CD4-positive, alpha-beta T cell treated with Interleukin-10 for 1 hour (primary cell): ENCODE measurements at regions not wholly inside any gene's neighbourhood (a gene's known extent, or its start where the extent isn't known, plus 50 kb on each side); places are given as distances from the start of the nearest gene placed in this dataset.
A peak's percentile ranks its signal among the peaks of the same experiment; 100 is the strongest.
"Not testable (repeated sequence)": the region's sequence is repeated elsewhere in the genome, so short reads cannot be mapped to it uniquely, and the experiment has no call there.

ENCODE experiments used
- DNase-seq: peaks from one replicate; pipeline ENCODE4 v3.0.0-alpha.2; 2020

- DNase-seq: peak; percentile 13
Observed at GRCh38 chr1:38608202-38608864, 251.2 kb downstream of the RRAGC start.

GRCh38 chr1:38607526-38607925, 252.0 kb downstream of the RRAGC start:
- DNase-seq: no peak

- DNase-seq: no peak
Observed at GRCh38 chr1:38605063-38605462, 254.5 kb downstream of the RRAGC start.

DNA sequence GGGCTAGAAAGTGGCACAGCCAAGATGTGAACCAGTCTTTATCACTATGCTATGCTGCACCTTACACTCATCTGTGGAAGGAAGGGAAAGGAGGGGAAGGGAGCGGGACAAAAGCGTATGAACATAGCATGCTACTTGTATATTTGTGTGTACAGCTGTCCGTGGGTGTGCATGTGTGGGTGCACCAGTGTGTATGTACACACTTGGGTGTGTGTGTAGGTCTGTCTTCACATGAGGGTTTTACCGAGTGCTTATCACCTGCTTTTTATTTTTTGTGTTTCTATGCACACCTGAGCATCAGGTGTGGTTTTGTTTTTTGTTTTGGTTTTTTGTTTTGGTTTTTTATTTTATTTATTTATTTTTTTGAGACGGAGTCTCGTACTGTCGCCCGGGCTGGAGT, 255.7 kb downstream of the RRAGC start:
- no peak for DNase-seq

- DNase-seq: no peak
Observed at GRCh38 chr1:38600905-38601304, 258.7 kb downstream of the RRAGC start.

DNA sequence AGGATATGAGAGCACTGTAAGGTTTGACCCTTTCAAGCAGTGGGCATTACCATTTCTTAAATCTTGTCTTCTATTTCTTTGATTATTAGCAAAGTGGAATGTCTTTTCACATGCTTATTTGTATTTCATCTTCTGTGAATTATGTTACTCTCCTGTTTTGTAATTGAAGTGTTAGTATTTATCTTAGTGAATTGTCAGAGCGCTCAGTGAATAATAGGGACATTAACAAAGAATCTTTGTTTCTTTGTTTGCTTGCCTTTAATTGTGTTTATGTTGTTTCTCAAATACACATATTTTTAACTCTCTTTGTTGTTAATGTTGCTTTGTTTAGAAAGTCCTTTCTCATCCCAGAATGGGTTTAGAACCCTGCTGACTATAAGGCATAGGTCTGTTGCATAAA, 259.3 kb downstream of the RRAGC start:
- no peak for DNase-seq

DNA sequence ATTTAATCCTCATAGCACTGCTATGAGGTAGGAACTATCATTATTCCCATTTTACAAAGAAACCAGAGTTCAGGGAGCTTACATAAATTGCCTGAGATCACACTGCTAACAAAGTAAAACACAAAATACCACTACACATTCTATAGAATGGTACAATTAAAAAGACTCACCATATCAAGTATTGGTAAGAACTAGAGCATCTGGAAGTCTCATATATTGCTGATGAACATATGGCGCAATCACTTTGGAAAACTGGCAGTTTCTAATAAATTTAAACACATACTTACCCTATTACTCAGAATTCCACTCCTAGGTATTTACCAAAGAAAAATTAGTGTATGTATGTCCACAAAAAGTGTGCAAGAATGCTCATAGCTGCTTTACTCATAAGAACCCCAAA, 261.5 kb downstream of the RRAGC start:
- no peak for DNase-seq

DNA sequence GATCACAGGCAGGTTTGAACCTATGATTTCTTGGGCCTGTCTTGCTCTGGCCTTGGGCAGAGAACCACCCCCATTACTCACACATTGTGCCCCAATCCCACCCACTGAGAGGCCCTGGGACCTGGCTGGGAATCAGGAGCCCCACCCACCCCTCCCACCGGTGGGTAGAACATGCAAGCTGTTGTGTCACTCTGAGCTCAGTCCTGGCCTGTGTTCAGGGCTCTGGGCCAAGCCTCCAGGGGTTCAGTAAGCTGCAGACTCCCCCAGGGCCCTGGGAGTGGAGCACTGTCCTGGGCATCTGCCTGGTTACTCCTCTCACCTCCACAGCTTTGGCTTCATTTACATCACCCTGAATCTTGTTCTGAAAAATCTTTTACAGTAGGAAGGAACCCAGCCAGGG, 270.5 kb downstream of the RRAGC start:
- no peak for DNase-seq

DNA sequence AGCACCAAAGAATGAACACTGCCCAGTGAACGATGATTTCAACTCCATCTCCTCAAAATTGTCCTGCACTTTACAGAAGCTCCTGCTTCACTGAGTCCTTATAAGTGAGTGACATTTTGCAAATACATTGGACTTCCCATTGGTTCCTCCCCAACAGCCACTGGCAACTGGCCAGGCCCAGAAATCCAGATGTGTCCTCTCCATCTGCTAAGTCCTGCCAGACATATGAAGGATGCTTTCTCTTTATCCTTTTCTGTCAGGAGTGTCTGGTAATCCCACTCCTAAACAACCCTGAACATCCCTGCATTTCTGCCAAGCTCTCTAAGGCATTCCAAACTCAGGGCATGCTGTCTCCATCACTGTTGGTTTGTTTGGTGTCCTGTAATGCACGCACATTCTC, 271.8 kb downstream of the RRAGC start:
- DNase-seq: no peak

DNA sequence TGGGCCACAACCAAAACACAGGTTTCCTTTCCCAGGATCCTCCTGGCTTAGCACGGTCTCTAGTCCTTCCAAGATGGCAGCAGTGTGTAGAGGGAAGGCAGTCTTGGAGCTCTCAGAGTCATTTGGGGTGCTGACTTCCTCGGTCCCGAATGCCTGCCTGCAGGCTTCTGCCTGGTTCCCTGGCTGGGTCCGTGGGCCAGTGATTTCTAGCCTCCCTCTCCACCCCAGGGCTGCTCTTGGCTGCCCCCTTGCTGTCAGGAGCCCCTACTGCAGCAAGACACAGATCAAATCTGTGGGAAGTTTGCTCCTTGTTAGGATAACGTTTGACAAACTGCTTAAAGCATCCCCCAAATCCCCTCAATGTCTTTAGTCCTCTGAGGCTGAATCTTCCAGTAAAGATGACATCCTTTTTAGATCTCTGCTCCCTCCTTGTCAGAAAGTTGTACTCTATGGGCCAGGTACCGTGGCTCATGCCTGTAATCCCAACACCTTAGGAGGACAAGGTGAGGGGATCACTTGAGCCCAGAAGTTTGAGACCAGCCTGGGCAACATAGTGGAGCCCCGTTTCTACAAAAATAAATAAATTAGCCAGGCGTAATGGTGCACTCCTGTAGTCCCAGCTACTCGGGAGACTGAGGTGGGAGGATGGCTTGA, 272.5 kb downstream of the RRAGC start:
- peak; percentile 45 for DNase-seq

- DNase-seq: no peak
Observed at GRCh38 chr1:38585971-38586370, 273.6 kb downstream of the RRAGC start.

GRCh38 chr1:38585460-38585859, 274.1 kb downstream of the RRAGC start:
- DNase-seq: no peak

- no peak for DNase-seq
Observed at GRCh38 chr1:38584448-38585355, 274.9 kb downstream of the RRAGC start.

- not testable (repeated sequence) for DNase-seq
Observed at GRCh38 chr1:38583287-38583686, 276.3 kb downstream of the RRAGC start.

DNA sequence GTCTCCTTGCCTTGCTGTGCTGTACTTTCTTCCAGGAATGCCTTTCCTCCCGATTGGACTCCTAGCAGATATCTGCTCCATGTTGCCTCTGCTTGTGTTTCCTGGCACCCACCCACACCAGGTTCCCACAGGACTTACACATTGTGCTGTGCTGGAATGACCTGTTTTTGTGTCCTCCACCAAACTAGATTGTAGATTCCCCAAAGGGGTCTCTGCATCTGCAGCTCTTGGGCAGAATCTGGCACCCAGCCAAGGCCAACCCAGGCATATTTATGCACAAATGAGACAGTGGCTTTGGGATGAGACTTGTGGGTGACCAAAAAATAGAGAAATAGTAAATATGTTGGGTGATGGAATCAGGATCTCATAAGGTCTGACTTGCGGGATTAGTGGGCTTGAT, 278.2 kb downstream of the RRAGC start:
- DNase-seq: no peak

DNA sequence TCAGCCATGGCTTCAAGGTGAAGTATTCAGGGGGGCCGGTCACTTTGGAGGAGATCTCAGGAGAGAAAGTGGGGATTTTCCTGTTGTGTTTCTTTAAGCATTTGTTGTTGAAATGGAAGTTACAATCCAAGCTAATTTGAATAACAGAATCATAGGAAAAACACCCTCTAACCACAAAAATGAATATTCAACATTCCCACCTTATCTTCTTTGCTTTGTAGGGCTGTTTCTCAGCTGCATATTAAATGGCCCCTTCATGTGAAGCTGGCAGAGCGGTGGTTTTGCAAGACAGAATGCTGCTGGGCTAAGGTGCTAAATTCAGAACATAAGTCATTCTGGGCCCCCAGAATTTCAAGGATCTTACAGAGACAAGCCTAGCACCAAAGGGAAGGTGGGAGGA, 279.0 kb downstream of the RRAGC start:
- no peak for DNase-seq

GRCh38 chr1:38579056-38579455, 280.5 kb downstream of the RRAGC start:
- DNase-seq: no peak

GRCh38 chr1:38578271-38578951, 281.2 kb downstream of the RRAGC start:
- no peak for DNase-seq

GRCh38 chr1:38577937-38578270, 281.7 kb downstream of the RRAGC start:
- no peak for DNase-seq

DNA sequence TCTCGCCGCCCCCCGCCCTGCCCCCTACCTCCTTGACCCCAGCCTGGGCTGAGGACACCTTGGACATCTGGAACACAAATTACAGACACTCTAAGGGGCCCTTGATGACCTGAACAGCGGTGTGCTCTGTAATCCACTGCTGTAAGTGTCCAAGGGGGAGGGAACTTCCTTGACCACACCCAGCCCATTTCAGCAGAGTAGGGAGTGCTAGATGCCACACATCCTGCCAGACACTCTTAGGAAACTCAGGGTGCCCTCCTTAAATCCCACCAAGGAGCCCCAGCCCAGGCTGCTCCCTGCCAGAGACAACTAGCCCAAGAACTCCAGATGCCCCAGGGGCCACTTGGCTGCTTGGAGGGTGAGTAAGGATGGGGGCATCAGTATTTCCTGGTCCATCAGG, 282.2 kb downstream of the RRAGC start:
- no peak for DNase-seq

GRCh38 chr1:38576241-38576640, 283.3 kb downstream of the RRAGC start:
- no peak for DNase-seq

- DNase-seq: no peak
Observed at GRCh38 chr1:38571726-38572125, 287.8 kb downstream of the RRAGC start.

DNA sequence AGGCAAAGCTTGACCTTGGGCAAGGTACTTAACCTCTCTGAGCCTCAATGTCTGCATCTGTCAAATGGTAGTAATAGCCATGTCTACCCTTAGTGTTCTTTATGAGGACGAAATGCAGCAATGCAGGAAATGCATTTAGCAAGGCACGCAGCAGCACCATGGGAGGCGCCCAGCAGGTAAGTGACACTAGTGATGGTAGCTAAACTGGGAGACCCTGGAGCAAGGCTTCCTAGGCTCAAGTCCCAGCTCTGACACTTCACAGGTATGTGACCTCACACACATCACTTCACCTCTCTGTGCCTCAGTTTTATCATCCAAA, 289.0 kb downstream of the RRAGC start:
- DNase-seq: no peak
